ENCODE measurements at regions not wholly inside any gene's neighbourhood (a gene's known extent, or its start where the extent isn't known, plus 50 kb on each side); places are given as distances from the start of the nearest gene placed in this dataset.

DNA sequence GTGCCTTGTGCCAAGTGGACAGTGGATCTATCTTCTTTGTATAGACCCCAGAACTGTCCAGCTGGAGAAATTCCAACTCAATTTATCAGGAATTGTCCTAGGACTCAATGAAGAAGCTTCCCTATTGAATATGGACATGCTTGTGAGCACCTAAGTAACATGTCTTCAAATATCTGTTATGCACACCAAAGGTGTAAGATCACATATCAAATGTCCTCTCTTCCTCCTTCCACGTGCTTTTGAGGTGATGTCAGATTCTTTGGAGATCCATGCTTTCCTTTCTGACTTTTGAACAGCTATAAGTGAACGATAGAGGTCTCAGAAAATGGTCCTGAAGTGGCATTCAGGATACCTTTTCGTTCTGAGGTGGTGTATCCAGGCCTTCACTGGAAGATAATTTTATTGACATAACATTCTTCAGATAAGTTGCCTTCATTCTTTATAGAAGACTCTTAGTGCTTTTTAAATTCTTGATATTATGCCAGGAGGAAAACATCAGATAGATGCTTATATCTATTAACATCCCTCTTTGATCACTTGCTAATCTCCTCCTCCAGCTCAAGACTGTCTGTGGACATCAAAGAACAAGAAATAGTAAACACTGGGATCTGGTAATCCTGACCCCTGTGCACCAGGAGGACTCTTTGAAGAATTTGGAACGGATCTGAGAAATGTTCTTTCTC, 246.4 kb downstream of the SMARCA2 start (continued):
- TF ChIP-seq ZNF207 (IDR thresholded peaks at IDR 0.05; ENCODE audit: borderline replicate concordance) = no peak

DNA sequence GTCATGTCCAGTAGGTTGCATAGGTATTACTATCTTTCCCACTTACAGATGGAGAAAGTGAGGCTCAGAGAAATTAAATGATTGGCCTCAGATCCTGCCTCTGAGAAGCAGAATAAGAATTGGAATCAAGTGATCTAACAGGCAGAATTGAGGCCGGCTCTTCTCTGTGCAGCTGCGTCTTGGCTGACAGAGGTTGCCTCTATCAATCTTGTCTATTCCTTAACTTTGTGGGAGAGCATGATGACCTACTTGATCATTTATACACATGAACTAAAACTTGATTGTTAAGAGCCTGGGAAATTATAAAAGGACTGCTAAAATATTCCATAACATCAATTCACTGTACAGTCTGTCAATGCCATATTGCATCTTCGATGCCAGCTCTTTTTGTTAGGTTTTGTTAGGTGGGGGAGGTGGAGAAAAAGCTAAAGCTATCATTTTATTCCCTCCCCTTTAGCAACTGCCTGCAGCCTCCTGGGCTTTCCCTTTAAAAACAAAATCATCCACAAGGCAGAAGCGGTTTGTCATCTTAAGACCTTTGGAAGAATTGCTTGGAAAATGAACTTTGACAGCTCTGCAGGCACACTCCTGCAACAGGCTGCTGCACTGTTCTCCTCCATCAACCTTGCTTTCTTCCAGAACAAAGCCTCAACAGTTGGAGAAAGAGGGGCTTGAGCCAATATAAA, 247.4 kb downstream of the SMARCA2 start:
- no peaks in the 10 kb centered on the region for H3K4me1 ChIP-seq (ENCODE audit: control insufficient read depth, insufficient read depth, low read length)
- TF ChIP-seq ZSCAN29 (IDR thresholded peaks at IDR 0.05) (no peak), NR2F1 (conservative IDR thresholded peaks at IDR 0.05) (no peak), BHLHE40 (IDR thresholded peaks at IDR 0.05; ENCODE audit: borderline replicate concordance in 1 of 2, low read depth in 2 of 2, low read length in 1 of 2) (no peak), ETV6 (conservative IDR thresholded peaks at IDR 0.05 in 1 of 2, IDR thresholded peaks at IDR 0.05 in 1 of 2; ENCODE audit: borderline replicate concordance in 1 of 2, low read depth in 1 of 2) (no peak), EP300 (IDR thresholded peaks at IDR 0.05; ENCODE audit: borderline replicate concordance in 1 of 2, control insufficient read depth in 1 of 2, low read depth in 2 of 2, low read length in 2 of 2) (no peak), IRF4 (IDR thresholded peaks at IDR 0.05; ENCODE audit: low read depth, low read length) (no peak), ATF7 (IDR thresholded peaks at IDR 0.05; ENCODE audit: low read depth) (no peak)
- TF ChIP-seq, protein P1, sequence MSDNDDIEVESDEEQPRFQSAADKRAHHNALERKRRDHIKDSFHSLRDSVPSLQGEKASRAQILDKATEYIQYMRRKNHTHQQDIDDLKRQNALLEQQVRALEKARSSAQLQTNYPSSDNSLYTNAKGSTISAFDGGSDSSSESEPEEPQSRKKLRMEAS (IDR thresholded peaks at IDR 0.05; ENCODE audit: low read depth, low read length) = no peak
- TF ChIP-seq, protein P2, sequence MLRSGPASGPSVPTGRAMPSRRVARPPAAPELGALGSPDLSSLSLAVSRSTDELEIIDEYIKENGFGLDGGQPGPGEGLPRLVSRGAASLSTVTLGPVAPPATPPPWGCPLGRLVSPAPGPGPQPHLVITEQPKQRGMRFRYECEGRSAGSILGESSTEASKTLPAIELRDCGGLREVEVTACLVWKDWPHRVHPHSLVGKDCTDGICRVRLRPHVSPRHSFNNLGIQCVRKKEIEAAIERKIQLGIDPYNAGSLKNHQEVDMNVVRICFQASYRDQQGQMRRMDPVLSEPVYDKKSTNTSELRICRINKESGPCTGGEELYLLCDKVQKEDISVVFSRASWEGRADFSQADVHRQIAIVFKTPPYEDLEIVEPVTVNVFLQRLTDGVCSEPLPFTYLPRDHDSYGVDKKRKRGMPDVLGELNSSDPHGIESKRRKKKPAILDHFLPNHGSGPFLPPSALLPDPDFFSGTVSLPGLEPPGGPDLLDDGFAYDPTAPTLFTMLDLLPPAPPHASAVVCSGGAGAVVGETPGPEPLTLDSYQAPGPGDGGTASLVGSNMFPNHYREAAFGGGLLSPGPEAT (IDR thresholded peaks at IDR 0.05; ENCODE audit: low read depth) = no peak
- DNase-seq (ENCODE audit: low read depth, low spot score) (no peak), FAIRE-seq (no peak), ATAC-seq (no peak)
- POLR2A ChIA-PET = no interaction called here
- no peaks in the 10 kb centered on the region for H4K20me1 ChIP-seq (ENCODE audit: control insufficient read depth, insufficient read depth)
- CTCF ChIA-PET = no interaction called here
- intact Hi-C loops (cut with micrococcal nuclease; ENCODE audit: unreplicated experiment) (no loop called here), in situ Hi-C loops (cut with MboI) (no loop called here)
- 44% methylated on average over 4 of the region's 4 CpGs for WGBS (ENCODE audit: insufficient coverage, insufficient replicate concordance, low lambda C conversion rate, missing lambda C conversion rate)
- no peak overlapping the region for H3K4me2 ChIP-seq (ENCODE audit: control insufficient read depth, insufficient read depth)
- SMC1A ChIA-PET (ENCODE audit: uncharacterized antibody, unreplicated experiment) = interaction anchor here (1.2 to 1.5 kb wide), 4 partner anchors 10 to 34 kb away, joined by 3 to 5 read pairs (median 4); no protein-coding TSS in a partner anchor
- H3K36me3 ChIP-seq (ENCODE audit: control insufficient read depth in 2 of 2, insufficient read depth in 2 of 2, low read length in 1 of 2) = no peaks in the 10 kb centered on the region
- no peak overlapping the region for H2AFZ ChIP-seq (ENCODE audit: control insufficient read depth, low read depth, low read length)
- no peaks in the 10 kb centered on the region for H3K9me3 ChIP-seq (replicated peaks; ENCODE audit: control insufficient read depth, insufficient read depth, low read length)
- no peaks in the 10 kb centered on the region; a peak in 2 of 4 replicates for H3K27me3 ChIP-seq (replicated peaks in 1 of 2; ENCODE audit: control insufficient read depth in 2 of 2, insufficient read depth in 2 of 2, low read length in 1 of 2)
- H3K9ac ChIP-seq (ENCODE audit: control insufficient read depth, insufficient read depth, low read length) = no peak overlapping the region
- H3K27ac ChIP-seq (ENCODE audit: control insufficient read depth, insufficient read depth) = no peak overlapping the region
- RAD21 ChIA-PET (ENCODE audit: unreplicated experiment) = no interaction called here
- no peak overlapping the region for H3K4me3 ChIP-seq
- no peaks in the 10 kb centered on the region for H3K79me2 ChIP-seq (ENCODE audit: control insufficient read depth, insufficient read depth, low read length)
- BruUV-seq (replicated peaks) = no TSS peak
